ENCODE measurements at regions not wholly inside any gene's neighbourhood (a gene's known extent, or its start where the extent isn't known, plus 50 kb on each side); places are given as distances from the start of the nearest gene placed in this dataset.

DNA sequence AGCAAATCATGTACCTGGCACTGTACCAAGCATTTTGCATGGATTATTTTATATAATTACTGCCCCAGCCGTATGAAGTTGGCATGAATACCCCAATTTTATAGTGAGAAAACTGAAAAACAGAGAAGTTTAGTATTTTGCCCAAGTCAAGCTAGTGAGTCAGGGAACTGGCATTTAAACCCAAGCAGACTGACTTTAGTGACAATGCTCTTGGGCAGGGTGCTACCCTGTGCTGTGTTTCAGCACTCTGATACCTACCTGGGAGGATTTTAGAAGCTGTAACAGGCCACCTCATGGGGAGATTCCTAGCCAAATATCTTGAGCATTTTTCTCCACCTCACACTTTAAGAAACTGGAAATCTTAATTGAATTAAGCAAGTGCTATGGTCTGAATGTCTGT, 98.1 kb upstream of the MAX start:
- peaks cover 8% of the 10 kb centered on the region for H3K4me1 Mint-ChIP-seq (ENCODE audit: low read depth)
- no peak overlapping the region for H3K27ac Mint-ChIP-seq
- no peaks in the 10 kb centered on the region for H3K27me3 Mint-ChIP-seq
- peaks cover 6% of the 10 kb centered on the region for H3K9me3 Mint-ChIP-seq (ENCODE audit: low read depth)
- H3K4me3 Mint-ChIP-seq = no peak overlapping the region
- no peaks in the 10 kb centered on the region for H3K36me3 Mint-ChIP-seq

DNA sequence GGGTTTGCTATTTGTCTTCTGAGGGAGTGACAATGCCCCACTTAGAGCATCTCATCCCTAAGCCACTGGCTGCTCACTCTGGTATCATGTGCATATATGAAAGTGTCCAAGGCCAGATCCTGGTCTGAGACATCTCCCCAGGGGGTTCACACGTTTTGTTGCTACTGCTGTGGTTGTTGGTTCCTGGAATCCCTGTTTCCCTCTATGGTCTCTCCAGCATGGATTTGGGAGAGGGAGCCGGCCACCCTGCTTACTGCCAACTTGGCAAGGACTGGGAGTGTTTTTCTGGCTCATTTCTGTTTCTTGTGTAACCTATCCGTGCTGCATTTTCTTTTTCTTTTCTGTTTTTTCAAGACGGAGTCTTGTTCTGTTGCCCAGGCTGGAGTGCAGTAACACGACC, 101.3 kb upstream of the MAX start:
- Mint-ChIP-seq H3K36me3 (no peaks in the 10 kb centered on the region), H3K4me1 (ENCODE audit: low read depth) (peaks cover 33% of the 10 kb centered on the region), H3K27me3 (no peaks in the 10 kb centered on the region), H3K4me3 (no peak overlapping the region), H3K27ac (no peak overlapping the region), H3K9me3 (ENCODE audit: low read depth) (peaks cover 6% of the 10 kb centered on the region)

DNA sequence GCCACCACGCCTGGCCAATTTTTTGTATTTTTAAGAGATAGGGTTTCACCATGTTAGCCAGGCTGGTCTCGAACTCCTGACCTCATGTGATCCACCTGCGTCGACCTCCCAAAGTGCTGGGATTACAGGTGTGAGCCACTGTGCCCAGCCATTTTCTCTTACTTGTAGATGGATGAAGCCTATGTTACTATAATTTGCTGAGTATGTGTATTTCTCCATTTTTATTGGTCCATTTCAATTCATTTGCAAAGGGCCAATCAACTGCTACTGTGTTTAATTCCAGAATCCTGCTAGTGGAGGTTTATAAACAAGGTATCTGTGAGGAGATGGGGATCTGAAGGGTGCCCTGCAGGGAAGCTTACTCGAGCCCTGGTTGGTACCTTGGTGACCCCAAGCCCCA, 101.7 kb upstream of the MAX start:
- Mint-ChIP-seq H3K27me3 (no peaks in the 10 kb centered on the region), H3K27ac (peak overlapping the region; percentile 46), H3K9me3 (ENCODE audit: low read depth) (peaks cover 6% of the 10 kb centered on the region), H3K4me3 (no peak overlapping the region), H3K4me1 (ENCODE audit: low read depth) (peaks cover 35% of the 10 kb centered on the region), H3K36me3 (no peaks in the 10 kb centered on the region)

DNA sequence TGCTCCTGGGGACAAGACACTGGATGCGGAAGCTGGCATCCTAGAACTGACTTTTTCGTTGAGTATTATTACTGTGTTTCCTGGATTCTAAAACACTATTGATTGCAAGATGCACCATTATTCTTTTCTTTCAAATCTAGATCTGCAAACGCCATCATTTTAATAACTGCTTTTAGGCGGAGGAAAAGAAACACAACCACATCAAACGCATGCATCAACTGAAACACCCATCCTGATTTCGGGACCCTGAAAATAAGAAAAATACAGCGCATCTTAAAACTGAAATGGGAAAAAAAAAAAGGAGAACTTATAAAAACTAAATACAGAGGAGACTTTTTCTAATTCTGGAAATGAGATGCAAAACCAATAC, 103.7 kb upstream of the MAX start:
- peaks cover 6% of the 10 kb centered on the region for H3K9me3 Mint-ChIP-seq (ENCODE audit: low read depth)
- peak overlapping the region; percentile 72 for H3K4me3 Mint-ChIP-seq
- no peaks in the 10 kb centered on the region for H3K27me3 Mint-ChIP-seq
- H3K36me3 Mint-ChIP-seq = no peaks in the 10 kb centered on the region
- peak overlapping the region; percentile 80 for H3K27ac Mint-ChIP-seq
- H3K4me1 Mint-ChIP-seq (ENCODE audit: low read depth) = peaks cover 50% of the 10 kb centered on the region

DNA sequence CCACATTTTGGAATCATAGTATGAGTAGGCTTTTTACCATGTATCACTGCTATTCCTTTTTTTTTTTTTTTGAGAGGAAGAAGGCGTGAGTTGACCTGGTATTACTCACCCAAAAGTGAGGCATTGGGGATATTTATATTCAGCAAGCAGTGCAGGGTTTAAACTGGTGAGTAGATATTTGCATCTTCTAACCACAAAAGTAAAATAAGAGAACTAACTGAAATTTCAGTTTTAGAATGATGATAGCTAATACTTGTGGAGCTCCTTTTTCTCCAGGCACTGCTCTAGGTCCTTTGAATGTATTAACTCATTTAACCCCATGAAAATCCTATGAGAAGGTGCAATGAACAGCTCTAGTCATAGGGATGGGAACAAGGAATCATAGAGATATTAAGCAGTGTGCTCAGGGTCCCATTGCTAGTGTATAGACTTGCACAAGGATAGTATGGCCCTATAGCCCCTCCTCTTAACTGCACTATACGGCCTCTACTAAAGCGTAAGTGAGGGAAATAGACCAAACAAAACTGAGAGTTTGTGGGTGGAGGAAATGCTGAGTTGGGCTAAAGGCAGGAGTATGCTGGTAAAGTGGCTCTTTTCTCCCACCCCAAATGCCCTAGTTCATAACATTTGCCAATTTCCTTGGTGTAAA, 104.3 kb upstream of the MAX start:
- Mint-ChIP-seq H3K36me3 (no peaks in the 10 kb centered on the region), H3K4me3 (peak overlapping the region; percentile 73), H3K27me3 (no peaks in the 10 kb centered on the region), H3K27ac (peak overlapping the region; percentile 89), H3K4me1 (ENCODE audit: low read depth) (peaks cover 54% of the 10 kb centered on the region), H3K9me3 (ENCODE audit: low read depth) (peaks cover 6% of the 10 kb centered on the region)

DNA sequence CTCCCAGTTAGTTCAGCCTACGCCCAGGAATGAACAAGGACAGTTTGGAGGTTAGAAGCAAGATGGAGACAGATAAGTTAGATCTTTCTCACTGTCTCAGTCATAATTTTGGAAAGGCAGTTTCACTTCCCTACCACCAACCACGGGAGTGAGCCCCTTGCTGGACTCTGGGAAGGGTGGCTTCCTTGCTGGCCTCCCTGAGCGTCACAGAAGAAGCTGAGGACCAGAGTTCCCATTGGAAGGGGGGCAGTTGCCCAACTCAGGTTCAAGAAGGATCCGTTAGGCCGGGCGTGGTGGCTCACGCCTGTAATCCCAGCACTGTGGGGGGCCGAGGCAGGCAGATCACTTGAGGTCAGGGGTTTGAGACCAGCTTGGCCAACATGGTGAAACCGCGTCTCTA, 106.2 kb upstream of the MAX start:
- Mint-ChIP-seq H3K27ac (peak overlapping the region; percentile 41), H3K4me3 (peak overlapping the region; percentile 54), H3K36me3 (no peaks in the 10 kb centered on the region), H3K27me3 (no peaks in the 10 kb centered on the region), H3K4me1 (ENCODE audit: low read depth) (peaks cover 55% of the 10 kb centered on the region), H3K9me3 (ENCODE audit: low read depth) (no peaks in the 10 kb centered on the region)

DNA sequence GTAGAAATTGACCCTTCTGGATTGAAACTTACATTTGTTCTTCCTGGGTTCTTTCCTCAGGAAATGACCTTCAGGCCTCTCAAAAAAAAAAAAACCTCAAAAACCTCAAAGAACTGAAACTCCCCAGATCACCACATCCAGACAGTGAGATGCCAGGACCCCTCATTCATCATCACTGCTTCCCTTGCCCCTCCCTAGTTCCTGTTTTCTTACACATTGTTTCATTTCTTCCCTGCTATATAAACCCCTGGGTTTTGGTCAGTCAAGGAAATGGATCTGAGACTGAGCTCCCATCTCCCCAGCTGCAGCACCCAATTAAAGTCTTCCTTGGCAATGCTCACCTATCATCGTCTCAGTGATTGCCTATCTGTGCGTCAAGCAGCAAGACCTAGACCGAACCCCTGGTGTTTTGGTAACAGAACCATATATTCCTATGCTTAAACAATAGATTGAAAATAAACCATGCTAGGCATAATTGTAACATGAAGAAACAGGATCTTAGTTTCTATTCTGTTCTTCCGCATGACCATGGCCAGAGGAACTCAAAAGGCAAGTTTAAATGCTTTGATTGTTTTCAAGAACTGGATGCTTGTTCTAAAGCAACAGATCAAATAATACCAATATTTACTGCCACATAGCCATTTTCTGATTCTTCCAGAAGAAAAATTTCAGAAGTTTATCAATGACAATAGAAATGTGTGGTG, 108.0 kb upstream of the MAX start:
- peaks cover 50% of the 10 kb centered on the region for H3K4me1 Mint-ChIP-seq (ENCODE audit: low read depth)
- H3K27me3 Mint-ChIP-seq = no peaks in the 10 kb centered on the region
- no peaks in the 10 kb centered on the region for H3K9me3 Mint-ChIP-seq (ENCODE audit: low read depth)
- H3K27ac Mint-ChIP-seq = peak overlapping the region; percentile 70
- H3K4me3 Mint-ChIP-seq = peak overlapping the region; percentile 55
- H3K36me3 Mint-ChIP-seq = no peaks in the 10 kb centered on the region

DNA sequence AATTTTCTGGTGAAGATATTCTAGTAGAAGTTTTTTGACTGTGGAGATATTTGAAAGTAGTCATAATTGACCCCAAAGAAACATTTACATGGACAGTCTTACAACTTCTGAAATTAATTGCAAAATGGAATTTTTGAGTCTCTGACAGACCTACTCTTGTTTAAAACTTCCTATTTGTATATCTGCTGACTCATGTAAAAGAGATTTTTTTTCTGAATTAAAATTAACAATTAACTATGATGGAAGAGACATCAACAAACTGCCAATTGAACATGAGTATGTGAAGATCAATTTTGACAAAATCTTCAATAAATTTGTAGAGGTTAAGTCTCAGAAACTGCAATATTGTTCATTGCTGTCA, 108.5 kb upstream of the MAX start:
- no peak overlapping the region for H3K4me3 Mint-ChIP-seq
- no peaks in the 10 kb centered on the region for H3K9me3 Mint-ChIP-seq (ENCODE audit: low read depth)
- no peaks in the 10 kb centered on the region for H3K27me3 Mint-ChIP-seq
- H3K36me3 Mint-ChIP-seq = no peaks in the 10 kb centered on the region
- H3K27ac Mint-ChIP-seq = peak overlapping the region; percentile 70
- H3K4me1 Mint-ChIP-seq (ENCODE audit: low read depth) = peaks cover 44% of the 10 kb centered on the region

DNA sequence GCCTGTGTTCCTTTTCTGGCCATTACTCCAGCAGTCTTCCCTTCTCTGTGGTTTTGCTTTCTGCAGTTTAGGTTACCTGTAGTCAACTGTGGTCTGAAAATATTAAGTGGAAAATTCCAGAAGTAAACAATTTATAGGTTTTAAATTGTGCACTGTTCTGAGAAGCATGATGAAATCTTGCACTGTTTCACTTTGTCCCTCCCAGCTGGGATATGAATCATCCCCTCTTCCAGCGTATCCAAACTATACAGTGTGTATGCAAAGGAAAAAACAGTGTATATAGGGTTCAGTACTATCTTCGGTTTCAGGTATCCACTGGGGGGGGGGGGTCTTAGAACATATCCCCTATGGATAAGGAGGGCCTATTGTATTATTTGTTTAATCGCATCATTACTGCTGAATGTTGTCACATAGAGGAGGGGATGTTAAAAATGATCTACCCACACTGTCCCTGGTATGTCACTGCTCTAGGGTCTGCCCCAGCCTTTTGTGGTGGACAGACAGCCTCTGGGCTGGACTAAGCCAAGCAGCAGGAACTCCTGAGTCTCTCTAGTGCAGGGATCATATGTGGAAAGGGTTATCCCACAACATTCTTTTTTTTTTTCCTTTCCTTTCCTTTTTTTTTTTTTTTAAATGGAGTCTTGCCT, 109.1 kb upstream of the MAX start:
- Mint-ChIP-seq H3K4me1 (ENCODE audit: low read depth) (peaks cover 38% of the 10 kb centered on the region), H3K4me3 (peak overlapping the region; percentile 30), H3K27ac (no peak overlapping the region), H3K36me3 (no peaks in the 10 kb centered on the region), H3K9me3 (ENCODE audit: low read depth) (no peaks in the 10 kb centered on the region), H3K27me3 (no peaks in the 10 kb centered on the region)

DNA sequence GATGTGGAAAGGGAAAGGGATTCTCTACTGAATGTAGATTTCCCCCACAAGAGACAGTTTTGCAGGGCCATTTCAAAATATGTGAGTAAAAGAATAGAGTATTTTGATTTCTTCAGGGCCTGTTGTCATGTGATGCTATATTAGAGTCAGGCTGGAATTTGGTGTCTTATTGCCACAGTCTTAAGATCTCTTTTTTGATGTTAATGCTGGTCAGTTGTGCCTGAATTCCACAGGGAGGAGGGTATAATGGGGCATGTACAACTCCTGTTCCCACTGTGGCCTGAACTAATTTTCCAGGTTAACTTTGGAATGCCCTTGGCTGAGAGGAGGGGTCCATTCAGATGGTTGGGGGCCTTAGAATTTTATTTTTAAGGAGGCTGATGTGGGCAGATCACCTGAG, 111.0 kb upstream of the MAX start:
- no peaks in the 10 kb centered on the region for H3K9me3 Mint-ChIP-seq (ENCODE audit: low read depth)
- H3K36me3 Mint-ChIP-seq = no peaks in the 10 kb centered on the region
- H3K27ac Mint-ChIP-seq = no peak overlapping the region
- H3K27me3 Mint-ChIP-seq = no peaks in the 10 kb centered on the region
- no peak overlapping the region for H3K4me3 Mint-ChIP-seq
- peaks cover 25% of the 10 kb centered on the region for H3K4me1 Mint-ChIP-seq (ENCODE audit: low read depth)

DNA sequence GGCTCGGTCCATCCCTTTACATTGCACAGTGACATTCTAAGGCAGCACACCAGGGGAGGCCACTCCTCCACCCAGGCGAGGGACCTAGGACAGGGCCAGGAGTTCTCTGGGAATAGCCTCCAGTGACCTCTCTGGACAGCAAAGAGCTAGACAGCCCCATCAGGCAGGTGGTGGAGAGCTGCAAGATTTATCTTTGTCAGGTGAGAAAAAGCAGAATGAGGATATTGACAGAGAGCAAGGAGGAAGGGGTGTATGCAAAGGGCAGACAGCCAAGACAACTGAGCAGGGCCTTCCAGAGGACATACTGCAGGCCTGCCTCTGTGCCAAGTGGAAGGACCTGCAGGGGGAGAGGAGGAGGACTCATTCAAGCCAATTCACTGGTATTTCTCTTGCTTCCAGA, 112.4 kb upstream of the MAX start:
- H3K27ac Mint-ChIP-seq = no peak overlapping the region

DNA sequence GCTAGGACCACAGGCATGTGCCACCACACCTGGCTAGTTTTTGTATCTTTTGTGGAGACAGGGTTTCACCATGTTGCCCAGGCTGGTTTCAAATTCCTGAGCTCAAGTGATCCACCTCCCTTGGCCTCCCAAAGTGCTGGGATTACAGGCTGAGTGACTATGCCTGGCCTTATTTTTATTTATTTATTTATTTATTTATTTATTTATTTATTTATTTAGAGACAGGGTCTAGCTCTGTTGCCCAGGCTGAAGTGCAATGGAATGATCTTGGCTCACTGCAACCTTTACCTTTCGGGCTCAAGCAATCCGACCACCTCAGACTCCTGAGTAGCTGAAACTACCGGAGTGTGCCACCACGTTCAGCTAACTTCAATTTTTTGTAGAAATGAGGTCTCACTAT, 117.0 kb upstream of the MAX start:
- no peaks in the 10 kb centered on the region for H3K9me3 Mint-ChIP-seq (ENCODE audit: low read depth)
- H3K36me3 Mint-ChIP-seq = no peaks in the 10 kb centered on the region

More for the DNA sequence above, 112.4 kb upstream of the MAX start:
- Mint-ChIP-seq H3K36me3 (no peaks in the 10 kb centered on the region), H3K27me3 (no peaks in the 10 kb centered on the region), H3K4me1 (ENCODE audit: low read depth) (peaks cover 17% of the 10 kb centered on the region), H3K9me3 (ENCODE audit: low read depth) (no peaks in the 10 kb centered on the region), H3K4me3 (no peak overlapping the region)

DNA sequence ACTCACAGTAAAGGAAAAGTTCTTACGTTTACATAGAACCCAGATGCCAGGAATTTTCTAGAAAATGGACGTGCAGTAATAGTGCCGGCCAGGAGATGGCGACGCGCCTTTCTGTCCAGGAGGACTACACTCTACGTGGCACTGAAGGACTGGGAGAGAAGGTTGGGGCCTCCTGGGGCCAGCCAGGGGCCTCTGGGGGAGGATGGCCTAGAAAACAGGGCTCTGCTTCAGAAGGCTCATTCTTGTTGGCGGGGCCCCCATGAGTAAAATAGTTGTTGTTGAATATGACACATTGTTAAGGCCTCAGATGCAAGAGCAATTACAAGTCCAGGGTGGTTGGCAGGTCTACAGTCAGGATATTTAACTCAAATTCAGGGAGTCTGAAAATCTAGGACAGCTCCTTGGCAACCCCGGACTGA, 120.1 kb upstream of the MAX start:
- H3K27me3 Mint-ChIP-seq = no peaks in the 10 kb centered on the region
- no peaks in the 10 kb centered on the region for H3K9me3 Mint-ChIP-seq (ENCODE audit: low read depth)
- H3K36me3 Mint-ChIP-seq = no peaks in the 10 kb centered on the region
- H3K27ac Mint-ChIP-seq = no peak overlapping the region
- no peak overlapping the region for H3K4me3 Mint-ChIP-seq
- peaks cover 27% of the 10 kb centered on the region for H3K4me1 Mint-ChIP-seq (ENCODE audit: low read depth)

More for the DNA sequence above, 117.0 kb upstream of the MAX start:
- H3K4me3 Mint-ChIP-seq = no peak overlapping the region
- no peaks in the 10 kb centered on the region for H3K27me3 Mint-ChIP-seq
- peaks cover 11% of the 10 kb centered on the region for H3K4me1 Mint-ChIP-seq (ENCODE audit: low read depth)
- no peak overlapping the region for H3K27ac Mint-ChIP-seq

DNA sequence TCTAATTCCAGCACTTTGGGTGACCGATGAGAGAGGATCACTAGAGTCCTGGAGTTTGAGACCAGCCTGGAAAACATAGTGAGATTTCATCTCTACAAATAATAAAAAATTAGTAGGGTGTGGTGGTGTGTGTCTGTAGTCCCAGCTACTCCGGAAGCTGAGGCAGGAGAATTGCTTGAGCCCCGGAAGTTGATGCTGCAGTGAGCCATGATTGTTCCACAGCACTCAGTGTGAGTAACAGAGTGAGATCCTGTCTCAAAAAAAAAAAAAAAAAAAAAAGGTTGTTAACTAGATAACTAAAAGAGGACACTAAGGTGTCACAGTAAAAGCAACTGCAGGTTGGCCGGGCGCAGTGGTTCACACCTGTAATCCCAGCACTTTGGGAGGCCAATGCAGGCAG, 121.3 kb upstream of the MAX start:
- H3K9me3 Mint-ChIP-seq (ENCODE audit: low read depth) = no peaks in the 10 kb centered on the region
- H3K27me3 Mint-ChIP-seq = no peaks in the 10 kb centered on the region
- no peak overlapping the region for H3K4me3 Mint-ChIP-seq
- H3K27ac Mint-ChIP-seq = no peak overlapping the region
- H3K4me1 Mint-ChIP-seq (ENCODE audit: low read depth) = peaks cover 28% of the 10 kb centered on the region
- no peaks in the 10 kb centered on the region for H3K36me3 Mint-ChIP-seq

DNA sequence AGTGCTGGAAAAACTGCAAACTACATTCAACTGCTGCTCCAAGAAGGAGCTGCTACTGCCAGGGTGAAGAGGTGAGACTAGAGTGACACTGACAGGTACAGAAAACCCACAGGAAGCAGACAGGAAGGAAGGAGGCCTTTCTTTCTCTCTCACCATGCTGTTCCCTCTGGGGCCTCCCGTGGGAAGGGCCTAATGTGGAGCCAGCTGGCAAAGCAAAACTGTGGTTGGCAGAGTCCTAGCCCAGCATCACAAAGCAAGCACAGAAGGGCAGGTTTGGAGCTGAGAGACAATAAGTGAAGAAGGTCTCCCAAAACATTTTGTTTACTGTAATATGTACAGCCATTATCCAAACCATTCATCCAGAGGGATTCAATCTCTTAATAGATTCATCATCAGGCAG, 122.5 kb upstream of the MAX start:
- Mint-ChIP-seq H3K27me3 (no peaks in the 10 kb centered on the region), H3K4me1 (ENCODE audit: low read depth) (peaks cover 38% of the 10 kb centered on the region), H3K4me3 (peak overlapping the region; percentile 10), H3K9me3 (ENCODE audit: low read depth) (no peaks in the 10 kb centered on the region), H3K27ac (peak overlapping the region; percentile 46), H3K36me3 (no peaks in the 10 kb centered on the region)
